ENCODE measurements at regions not wholly inside any gene's neighbourhood (a gene's known extent, or its start where the extent isn't known, plus 50 kb on each side); places are given as distances from the start of the nearest gene placed in this dataset.

- ChIA-PET CTCF (no interaction called here), POLR2A (no interaction called here)
These were observed 1242.2 kb downstream of the OTOL1 start for GRCh38 chr3:162738784-162739183.

GRCh38 chr3:162740941-162741596 lies 1244.5 kb downstream of the OTOL1 start:
- CTCF ChIA-PET = no interaction called here
- POLR2A ChIA-PET = no interaction called here

- ChIA-PET CTCF (no interaction called here), POLR2A (no interaction called here)
These were observed 1245.6 kb downstream of the OTOL1 start for GRCh38 chr3:162742159-162742717.

GRCh38 chr3:162743091-162743490 lies 1246.5 kb downstream of the OTOL1 start:
- ChIA-PET POLR2A (no interaction called here), CTCF (no interaction called here)

DNA sequence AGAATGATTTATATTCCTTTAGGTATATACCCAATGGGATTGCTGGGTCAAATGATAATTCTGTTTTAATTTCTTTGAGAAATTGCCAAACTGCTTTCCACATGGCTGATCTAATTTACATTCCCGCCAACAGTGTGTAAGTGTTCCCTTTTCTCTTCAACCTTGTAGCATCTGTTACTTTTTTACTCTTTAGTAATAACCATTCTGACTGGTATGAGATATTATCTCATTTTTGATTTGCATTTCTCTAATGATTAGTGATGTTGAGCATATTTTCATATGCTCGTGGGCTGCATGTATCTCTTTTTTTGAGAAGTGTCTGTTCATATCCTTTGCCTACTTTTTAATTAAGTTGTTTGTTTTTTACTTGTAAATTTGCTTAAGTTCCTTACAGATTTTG lies 1264.2 kb downstream of the OTOL1 start:
- CTCF ChIA-PET = no interaction called here
- POLR2A ChIA-PET = no interaction called here

GRCh38 chr3:162764051-162764807 lies 1267.6 kb downstream of the OTOL1 start:
- ChIA-PET CTCF (no interaction called here), POLR2A (no interaction called here)

GRCh38 chr3:162764808-162765071 lies 1268.1 kb downstream of the OTOL1 start:
- ChIA-PET CTCF (no interaction called here), POLR2A (no interaction called here)

GRCh38 chr3:162765524-162765923 lies 1268.9 kb downstream of the OTOL1 start:
- CTCF ChIA-PET = no interaction called here
- POLR2A ChIA-PET = no interaction called here

DNA sequence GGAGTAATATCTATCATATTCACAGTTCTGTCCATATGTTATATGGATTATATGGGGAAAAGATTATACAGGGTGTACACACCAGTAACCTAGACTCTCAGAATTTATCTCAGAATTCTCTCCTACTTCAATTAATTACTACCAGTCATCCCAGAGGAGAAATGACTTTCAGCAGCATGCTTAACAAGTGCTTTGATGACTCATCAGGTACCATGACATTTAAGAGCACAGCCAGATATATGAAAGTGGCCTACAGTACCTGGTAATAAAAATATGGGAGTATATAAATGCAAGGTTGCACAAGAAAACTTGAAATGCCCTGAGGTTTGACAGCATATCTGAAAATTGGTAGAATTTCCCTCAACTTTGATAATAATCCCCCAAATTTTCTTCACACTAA lies 1273.0 kb downstream of the OTOL1 start:
- ChIA-PET POLR2A (no interaction called here), CTCF (no interaction called here)

- ChIA-PET CTCF (no interaction called here), POLR2A (no interaction called here)
These were observed 1273.9 kb downstream of the OTOL1 start for GRCh38 chr3:162770551-162770950.

DNA sequence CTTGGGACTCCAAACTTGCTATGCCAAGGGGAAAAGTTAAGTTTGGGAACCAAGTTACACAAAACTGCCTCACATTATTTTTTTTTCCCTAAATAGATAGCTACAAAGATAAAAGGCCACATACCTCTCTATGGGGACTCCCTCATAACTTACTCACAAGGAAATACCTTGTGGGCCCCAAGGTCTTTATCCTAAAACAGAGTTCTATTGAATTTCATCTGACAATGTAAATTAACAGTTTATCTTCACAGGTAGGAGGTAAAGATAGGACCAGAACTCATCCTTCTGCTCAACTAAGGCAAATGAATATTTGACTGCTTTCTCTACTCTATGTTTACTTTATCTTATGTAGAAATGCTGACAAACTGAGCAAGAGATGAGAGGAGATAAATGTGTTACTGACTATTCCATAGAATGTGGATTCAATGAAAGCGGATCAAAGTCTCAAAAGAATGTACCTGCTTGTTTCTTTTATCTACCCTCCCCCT lies 1278.0 kb downstream of the OTOL1 start:
- CTCF ChIA-PET = no interaction called here

GRCh38 chr3:162776148-162776547 lies 1279.5 kb downstream of the OTOL1 start:
- ChIA-PET CTCF (no interaction called here), POLR2A (no interaction called here)

More for the DNA sequence above, 1278.0 kb downstream of the OTOL1 start:
- POLR2A ChIA-PET = no interaction called here

GRCh38 chr3:162777118-162777517 lies 1280.5 kb downstream of the OTOL1 start:
- CTCF ChIA-PET = no interaction called here
- POLR2A ChIA-PET = no interaction called here

- CTCF ChIA-PET = no interaction called here
- POLR2A ChIA-PET = no interaction called here
These were observed 1283.7 kb downstream of the OTOL1 start for GRCh38 chr3:162780313-162780712.

- ChIA-PET CTCF (no interaction called here), POLR2A (no interaction called here)
These were observed 1303.3 kb downstream of the OTOL1 start for GRCh38 chr3:162799910-162800309.

DNA sequence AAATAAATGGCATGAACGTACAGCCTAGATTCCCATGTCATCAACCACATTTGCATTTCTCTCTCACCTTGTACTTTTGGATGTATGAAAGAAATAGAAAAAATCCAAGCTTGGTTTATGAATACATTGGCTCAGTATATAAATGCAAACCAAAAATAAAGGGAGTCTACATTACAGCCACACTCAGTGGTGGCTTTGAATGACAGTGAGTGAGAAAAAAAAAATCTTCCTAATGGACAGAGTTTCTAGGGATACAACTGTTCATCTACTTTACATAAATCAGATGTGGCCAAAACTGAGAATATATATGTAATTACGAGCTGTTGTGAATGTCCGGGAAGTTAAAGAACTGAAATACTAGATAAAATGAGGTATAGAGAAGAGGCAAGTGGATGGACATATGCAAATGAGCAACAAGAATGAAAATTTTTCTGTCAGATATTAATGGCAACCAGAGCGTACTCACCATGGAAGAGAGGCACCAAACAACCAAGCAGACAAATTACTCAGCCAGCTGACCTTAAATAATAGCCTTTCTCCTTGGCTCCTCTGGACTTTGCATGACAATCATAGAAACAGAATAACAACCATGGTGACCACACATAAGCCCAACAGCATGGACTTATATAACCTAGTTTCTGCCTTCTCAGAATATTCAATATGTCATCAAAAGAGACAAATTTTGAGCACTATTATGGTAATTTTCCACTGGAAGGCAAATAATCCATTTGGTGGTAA lies 1305.8 kb downstream of the OTOL1 start:
- ChIA-PET CTCF (no interaction called here), POLR2A (no interaction called here)

DNA sequence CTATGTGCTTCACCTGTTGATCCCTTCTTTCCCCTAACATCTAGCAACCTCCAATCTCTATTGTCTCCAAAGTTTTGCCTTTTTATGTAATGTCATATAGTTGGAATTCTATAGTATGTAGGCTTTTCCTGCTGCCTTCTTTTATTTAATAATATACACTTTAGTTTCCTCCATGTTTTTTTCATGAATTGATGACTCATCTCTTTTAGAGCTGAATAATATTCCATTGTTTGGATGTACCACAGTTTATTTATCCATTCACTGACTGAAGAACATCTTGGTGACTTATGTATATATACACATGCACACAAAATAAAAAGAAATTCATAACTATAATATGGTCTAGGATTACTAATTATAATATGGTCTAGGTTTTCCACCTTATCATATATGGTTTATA lies 1314.2 kb downstream of the OTOL1 start:
- ChIA-PET CTCF (no interaction called here), POLR2A (no interaction called here)

DNA sequence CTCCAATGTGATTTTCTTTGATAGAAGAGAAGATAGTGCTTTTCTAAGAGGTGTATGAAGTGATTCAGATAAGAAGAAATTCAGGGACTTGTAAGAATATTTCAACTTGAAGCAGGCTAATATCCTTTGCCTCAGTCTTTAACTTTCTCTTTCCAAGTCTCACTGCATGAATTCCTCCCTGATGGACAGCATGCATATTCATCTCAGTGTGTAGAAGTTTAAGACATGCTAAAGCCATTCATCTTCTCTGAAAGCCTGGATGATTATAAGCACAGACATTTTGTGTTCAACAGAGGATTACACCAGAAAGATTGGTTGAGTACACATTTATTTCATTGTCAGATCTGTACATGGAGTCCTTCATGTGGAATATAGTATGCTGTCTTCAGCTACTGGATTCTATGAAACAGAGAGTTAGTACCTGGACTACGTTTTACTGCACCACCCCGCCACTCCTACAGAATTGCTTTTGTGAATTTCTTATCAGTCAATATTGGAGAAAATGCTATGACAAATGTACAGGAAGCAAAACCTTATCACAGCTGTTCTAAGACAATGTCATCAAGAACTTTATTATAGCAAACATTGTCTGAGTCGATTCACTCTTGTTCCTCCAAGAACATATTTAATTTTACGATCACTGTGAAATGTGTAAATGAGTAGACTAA lies 1346.1 kb downstream of the OTOL1 start:
- ChIA-PET POLR2A (no interaction called here), CTCF (no interaction called here)

- POLR2A ChIA-PET = no interaction called here
- CTCF ChIA-PET = no interaction called here
These were observed 1349.3 kb downstream of the OTOL1 start for GRCh38 chr3:162845918-162846317.

DNA sequence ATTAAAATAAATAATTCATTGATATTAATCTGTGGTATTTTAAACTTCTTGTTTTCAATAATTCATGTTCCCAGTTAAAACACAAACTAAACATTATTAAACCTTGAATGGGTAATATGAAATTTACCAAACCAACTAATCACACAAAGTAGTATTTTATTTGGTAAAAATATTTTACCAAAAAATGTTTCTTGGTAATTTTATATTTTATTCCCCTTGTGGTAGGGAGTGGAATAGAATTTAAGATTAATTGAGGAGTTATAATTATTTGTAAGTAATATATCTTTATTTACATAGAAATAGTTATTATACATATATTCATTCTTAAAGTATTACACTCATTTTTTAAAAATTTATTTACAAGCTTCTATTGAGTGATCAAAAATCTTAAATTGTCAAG lies 1350.9 kb downstream of the OTOL1 start:
- CTCF ChIA-PET = no interaction called here
- POLR2A ChIA-PET = no interaction called here

GRCh38 chr3:162863579-162863978 lies 1367.0 kb downstream of the OTOL1 start:
- POLR2A ChIA-PET = no interaction called here
- CTCF ChIA-PET = no interaction called here
